Omental fat pad (tissue), 3 donors: ENCODE measurements at regions not wholly inside any gene's neighbourhood (a gene's known extent, or its start where the extent isn't known, plus 50 kb on each side); places are given as distances from the start of the nearest gene placed in this dataset.

Source experiments
- ATAC-seq: fragments of 150-250 bp; one replicate; pipeline ENCODE4 v1.9.1; 2016; ENCODE audit warnings: mild to moderate bottlenecking, moderate library complexity; ENCODE audit not compliant: low FRiP score
- DNase-seq: peaks from one replicate; pipeline ENCODE4 v3.0.0-alpha.2; 2019; ENCODE audit warnings: low spot score
- TF ChIP-seq, protein P1 (sequence below), 3 donors: fragments of 450-650 bp; IDR thresholded peaks; one replicate each; pipeline ENCODE4 v1.5.1; 2016 to 2017; ENCODE audit warnings: antibody characterized with exemption in 3 of 3, mild to moderate bottlenecking in 3 of 3, moderate library complexity in 2 of 3

DNA sequence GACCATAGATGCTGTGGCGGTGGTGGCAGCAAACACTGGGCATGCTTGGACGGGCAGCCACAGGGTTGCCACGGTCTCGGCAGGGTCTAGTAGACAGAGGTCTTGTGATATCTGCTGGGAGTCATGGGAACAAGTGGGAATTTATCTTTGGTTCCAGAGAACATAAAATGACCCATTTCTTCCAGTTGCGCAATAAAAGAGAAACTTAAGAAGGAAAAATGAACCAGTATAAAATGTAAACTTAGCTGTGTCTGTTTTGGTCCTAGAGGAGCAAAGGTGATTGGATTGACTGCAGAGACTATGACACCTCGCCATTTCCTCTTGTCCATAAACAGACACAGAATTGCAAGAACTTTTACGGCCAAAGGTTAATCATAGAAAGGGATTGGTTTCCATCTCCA is 132.6 kb upstream of the RBBP8 start:
- TF ChIP-seq, protein P1, sequence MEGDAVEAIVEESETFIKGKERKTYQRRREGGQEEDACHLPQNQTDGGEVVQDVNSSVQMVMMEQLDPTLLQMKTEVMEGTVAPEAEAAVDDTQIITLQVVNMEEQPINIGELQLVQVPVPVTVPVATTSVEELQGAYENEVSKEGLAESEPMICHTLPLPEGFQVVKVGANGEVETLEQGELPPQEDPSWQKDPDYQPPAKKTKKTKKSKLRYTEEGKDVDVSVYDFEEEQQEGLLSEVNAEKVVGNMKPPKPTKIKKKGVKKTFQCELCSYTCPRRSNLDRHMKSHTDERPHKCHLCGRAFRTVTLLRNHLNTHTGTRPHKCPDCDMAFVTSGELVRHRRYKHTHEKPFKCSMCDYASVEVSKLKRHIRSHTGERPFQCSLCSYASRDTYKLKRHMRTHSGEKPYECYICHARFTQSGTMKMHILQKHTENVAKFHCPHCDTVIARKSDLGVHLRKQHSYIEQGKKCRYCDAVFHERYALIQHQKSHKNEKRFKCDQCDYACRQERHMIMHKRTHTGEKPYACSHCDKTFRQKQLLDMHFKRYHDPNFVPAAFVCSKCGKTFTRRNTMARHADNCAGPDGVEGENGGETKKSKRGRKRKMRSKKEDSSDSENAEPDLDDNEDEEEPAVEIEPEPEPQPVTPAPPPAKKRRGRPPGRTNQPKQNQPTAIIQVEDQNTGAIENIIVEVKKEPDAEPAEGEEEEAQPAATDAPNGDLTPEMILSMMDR (IDR thresholded peaks at IDR 0.05): no peak
- ATAC-seq (no peak), DNase-seq (no peak)

DNA sequence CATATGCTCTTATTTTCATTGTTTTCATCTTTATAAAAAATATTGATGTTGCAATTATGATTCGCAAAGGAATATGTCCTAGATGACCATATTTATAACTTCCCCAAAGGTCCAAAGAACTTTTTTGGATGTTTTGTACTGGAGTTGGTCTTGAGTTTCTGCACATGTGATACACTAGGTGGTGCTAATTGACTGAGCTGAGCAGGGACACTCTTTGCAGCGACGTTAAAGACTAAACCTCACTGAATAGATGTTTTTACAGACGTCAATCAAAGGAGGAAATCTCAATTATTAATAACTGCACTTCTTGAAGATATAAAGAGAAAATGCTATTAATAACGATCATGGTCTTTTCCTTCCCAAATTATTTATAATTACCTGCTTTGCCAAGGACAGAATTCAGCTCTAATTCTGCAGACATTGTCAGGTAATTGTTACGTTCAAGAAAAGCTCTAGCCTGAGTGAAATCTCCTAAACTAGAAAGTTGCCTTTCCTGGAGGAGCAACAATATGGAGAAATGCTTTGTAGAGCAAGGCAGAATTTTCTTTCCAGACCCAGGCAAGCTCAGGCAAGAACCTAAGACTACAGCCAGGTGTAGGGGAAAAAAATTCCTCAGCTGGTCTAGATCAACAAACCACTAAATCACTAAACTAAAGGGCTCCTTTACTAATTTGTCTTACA is 119.3 kb upstream of the RBBP8 start:
- DNase-seq: no peak
- TF ChIP-seq, protein P1 (IDR thresholded peaks at IDR 0.05): no peak
- ATAC-seq: no peak

DNA sequence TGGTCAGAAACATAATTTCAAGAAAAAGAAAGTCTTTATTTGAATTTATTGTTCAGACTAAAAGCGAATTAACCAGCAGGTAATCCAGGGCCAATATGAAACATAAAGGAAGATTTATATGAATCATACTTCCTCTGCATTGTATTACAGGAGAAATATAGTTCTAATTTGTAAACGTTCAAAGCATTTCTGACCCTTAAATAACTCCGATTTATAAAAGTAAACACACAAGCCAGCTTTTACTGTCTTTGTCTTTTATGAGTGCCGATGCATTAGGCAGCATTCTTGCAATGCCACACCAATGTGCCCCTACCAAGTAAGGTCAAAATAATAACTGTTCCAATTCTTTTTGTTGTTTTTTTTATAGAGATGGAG is 118.8 kb upstream of the RBBP8 start:
- TF ChIP-seq, protein P1 (IDR thresholded peaks at IDR 0.05): no peak
- DNase-seq: no peak
- no peak for ATAC-seq

- no peak for DNase-seq
- TF ChIP-seq, protein P1 (IDR thresholded peaks at IDR 0.05): no peak
- ATAC-seq: no peak
Measured at GRCh38 chr18:22816266-22817176, 116.6 kb upstream of the RBBP8 start.

DNA sequence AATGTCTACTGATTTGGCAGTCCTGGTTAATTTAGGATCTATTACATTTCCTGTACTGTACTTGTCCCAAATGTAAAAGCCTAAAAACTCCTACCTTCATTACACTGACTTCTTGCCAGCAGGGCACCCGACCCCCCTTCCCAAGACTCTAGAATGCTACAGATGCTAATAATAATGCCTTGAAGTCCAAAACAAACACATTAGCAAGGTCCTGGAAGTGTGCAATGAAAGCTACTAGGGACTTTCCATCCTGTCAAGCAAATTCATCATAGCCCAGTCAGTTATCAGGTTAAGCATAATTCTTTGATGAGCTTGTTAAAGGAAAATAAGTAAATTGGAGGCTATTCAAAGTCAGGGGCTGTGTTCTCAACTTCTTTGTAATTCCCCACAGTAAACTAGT is 115.3 kb upstream of the RBBP8 start:
- peak; percentile 70 for ATAC-seq
- TF ChIP-seq, protein P1 (IDR thresholded peaks at IDR 0.05): no peak
- DNase-seq: no peak

DNA sequence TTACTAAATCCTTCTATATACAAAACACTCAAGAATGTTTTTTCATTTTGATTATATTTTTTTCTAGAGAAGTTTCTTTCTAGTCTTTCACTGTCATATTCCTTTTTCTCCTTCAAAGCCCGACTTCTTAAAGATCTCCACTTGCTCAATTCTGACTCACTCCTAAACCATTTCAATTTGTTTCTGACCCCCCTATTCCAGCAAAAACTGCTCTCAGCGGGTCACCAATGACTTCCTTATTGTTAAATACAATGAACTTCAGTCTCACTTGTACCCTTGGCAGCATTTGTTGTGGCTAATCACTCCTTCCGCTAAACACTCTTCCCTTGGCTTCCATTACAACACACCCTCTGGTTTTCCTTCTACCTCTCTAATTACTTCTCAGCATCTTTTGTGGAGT is 111.1 kb upstream of the RBBP8 start:
- ATAC-seq (no peak), DNase-seq (no peak)
- TF ChIP-seq, protein P1 (IDR thresholded peaks at IDR 0.05): no peak
